Mesenchymal stem cell (in vitro differentiated cells and primary cell): ENCODE measurements at regions not wholly inside any gene's neighbourhood (a gene's known extent, or its start where the extent isn't known, plus 50 kb on each side); places are given as distances from the start of the nearest gene placed in this dataset.

Source experiments
- DNase-seq: peaks from one replicate; pipeline ENCODE4 v3.0.0-alpha.2; 2013
- H2AFZ ChIP-seq: one replicate; pipeline ENCODE4 v1.6.1; 2013; ENCODE audit warnings: low read depth, mild to moderate bottlenecking, control low read depth, inconsistent platforms, low read length, moderate library complexity
- H2AK5ac ChIP-seq: 2 replicates; pipeline ENCODE4 v1.6.1; 2013; ENCODE audit warnings: low read length, moderate library complexity, mild to moderate bottlenecking, inconsistent platforms; ENCODE audit not compliant: severe bottlenecking
- H2BK120ac ChIP-seq: one replicate; pipeline ENCODE4 v1.6.1; 2013; ENCODE audit warnings: low read depth, mild to moderate bottlenecking, inconsistent platforms, low read length, moderate library complexity
- H2BK12ac ChIP-seq, 2 experiments: one replicate each; pipeline ENCODE4 v1.6.1; 2013; ENCODE audit warnings: inconsistent platforms in 2 of 2, low read length in 2 of 2, mild to moderate bottlenecking in 2 of 2, moderate library complexity in 2 of 2, control low read depth in 1 of 2
- H2BK15ac ChIP-seq: one replicate; pipeline ENCODE4 v1.6.1; 2013; ENCODE audit warnings: mild to moderate bottlenecking, low read depth, inconsistent platforms; ENCODE audit not compliant: poor library complexity, severe bottlenecking
- H2BK5ac ChIP-seq: 2 replicates; pipeline ENCODE4 v1.6.1; 2013; ENCODE audit warnings: low read depth, mild to moderate bottlenecking, low read length, control low read depth, inconsistent platforms; ENCODE audit not compliant: poor library complexity, severe bottlenecking
- H3K14ac ChIP-seq, 2 experiments: one replicate each; pipeline ENCODE4 v1.6.1; 2013; ENCODE audit warnings: inconsistent platforms in 2 of 2, low read length in 2 of 2, control low read depth in 1 of 2, mild to moderate bottlenecking in 1 of 2, moderate library complexity in 1 of 2
- H3K18ac ChIP-seq, 2 experiments: one replicate each; pipeline ENCODE4 v1.6.1; 2013; ENCODE audit warnings: inconsistent platforms in 2 of 2, low read length in 2 of 2, control low read depth in 1 of 2, low read depth in 1 of 2, mild to moderate bottlenecking in 1 of 2
- H3K23ac ChIP-seq, 2 experiments: one replicate each; pipeline ENCODE4 v1.6.1; 2013; ENCODE audit warnings: inconsistent platforms in 2 of 2, low read length in 2 of 2, mild to moderate bottlenecking in 2 of 2, moderate library complexity in 2 of 2, control low read depth in 1 of 2
- H3K27ac ChIP-seq: 2 replicates; pipeline ENCODE4 v1.5.1; 2013; ENCODE audit warnings: mild to moderate bottlenecking, moderate library complexity, low read length, control low read depth, inconsistent platforms; ENCODE audit not compliant: poor library complexity, severe bottlenecking
- H3K27me3 ChIP-seq, 2 experiments: 2 replicates each; pipeline versions ENCODE4 v1.6.1 to v1.7.0; 2013; ENCODE audit warnings: low read length in 2 of 2, mild to moderate bottlenecking in 2 of 2, moderate library complexity in 2 of 2, control low read depth in 1 of 2, inconsistent platforms in 1 of 2; ENCODE audit not compliant: control insufficient read depth in 1 of 2, insufficient read depth in 1 of 2
- H3K36me3 ChIP-seq, 2 experiments: 2 replicates each; pipeline versions ENCODE4 v1.6.1 to v1.7.0; 2013; ENCODE audit warnings: low read length in 2 of 2, control low read depth in 1 of 2, inconsistent platforms in 1 of 2, low read depth in 1 of 2, mild to moderate bottlenecking in 1 of 2; ENCODE audit not compliant: insufficient read depth in 2 of 2, control insufficient read depth in 1 of 2
- H3K4ac ChIP-seq, 2 experiments: one replicate each; pipeline ENCODE4 v1.6.1; 2013; ENCODE audit warnings: inconsistent platforms in 2 of 2, low read length in 2 of 2, mild to moderate bottlenecking in 2 of 2, moderate library complexity in 2 of 2, control low read depth in 1 of 2, low read depth in 1 of 2
- H3K4me1 ChIP-seq: 2 replicates; pipeline ENCODE4 v1.6.1; 2013; ENCODE audit warnings: low read depth, low read length, control low read depth; ENCODE audit not compliant: control insufficient read depth, insufficient read depth
- H3K4me2 ChIP-seq: 2 replicates; pipeline ENCODE4 v1.6.1; 2013; ENCODE audit warnings: low read length, mild to moderate bottlenecking, inconsistent platforms; ENCODE audit not compliant: poor library complexity, severe bottlenecking
- H3K4me3 ChIP-seq, 2 experiments: 2 replicates each; pipeline versions ENCODE4 v1.5.1 to v1.7.0; 2013; ENCODE audit warnings: low read length in 2 of 2, mild to moderate bottlenecking in 2 of 2, control low read depth in 1 of 2, low read depth in 1 of 2; ENCODE audit not compliant: insufficient read depth in 1 of 2
- H3K79me1 ChIP-seq: replicated peaks from 2 replicates; pipeline ENCODE4 v1.6.1; 2013; ENCODE audit warnings: mild to moderate bottlenecking, control low read depth, low read length, inconsistent platforms; ENCODE audit not compliant: poor library complexity, severe bottlenecking
- H3K9ac ChIP-seq: 2 replicates; pipeline ENCODE4 v1.7.0; 2013; ENCODE audit warnings: mild to moderate bottlenecking, low read length, moderate library complexity
- H3K9me3 ChIP-seq: 2 replicates; pipeline ENCODE4 v1.7.0; 2013; ENCODE audit warnings: mild to moderate bottlenecking, low read length; ENCODE audit not compliant: control insufficient read depth
- H4K8ac ChIP-seq: one replicate; pipeline ENCODE4 v1.6.1; 2013; ENCODE audit warnings: inconsistent platforms, mild to moderate bottlenecking, low read length, moderate library complexity
- H4K91ac ChIP-seq: one replicate; pipeline ENCODE4 v1.6.1; 2013; ENCODE audit warnings: mild to moderate bottlenecking, low read length, inconsistent platforms
- WGBS: methylation state at CpG from one replicate; pipeline ENCODE4 v1.1.7; 2013; ENCODE audit warnings: mixed read lengths; 5-methylcytosine and 5-hydroxymethylcytosine counted together

DNA sequence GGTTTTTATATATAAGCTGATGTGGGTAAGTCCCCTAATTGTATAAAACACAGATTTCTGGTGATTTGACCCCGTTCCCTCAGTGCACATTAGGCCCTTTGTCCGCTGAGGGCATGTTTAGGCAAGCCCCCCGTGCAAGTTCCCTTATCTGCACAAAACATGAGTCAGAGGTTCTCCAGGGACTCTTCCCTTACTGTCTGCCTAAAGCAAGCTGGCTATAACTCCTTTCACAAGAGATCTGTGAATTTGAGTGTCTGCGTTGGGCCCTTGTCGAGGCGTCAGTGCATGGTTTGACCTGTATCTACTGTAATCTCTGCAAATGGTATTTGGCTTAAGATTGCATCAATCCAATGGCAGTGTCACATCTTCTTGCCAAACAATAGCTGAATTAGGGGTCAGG lies 712.8 kb downstream of the CDH8 start:
- Histone ChIP-seq H3K9me3 (peaks cover 4% of the 10 kb centered on the region), H2BK120ac (no peak overlapping the region), H2BK5ac (no peak overlapping the region), H2AK5ac (no peak overlapping the region), H3K4me1 (no peaks in the 10 kb centered on the region), H3K27ac (no peak overlapping the region), H4K91ac (no peak overlapping the region), H3K18ac (no peak overlapping the region), H3K36me3 (no peaks in the 10 kb centered on the region), H2BK15ac (no peak overlapping the region), H4K8ac (no peak overlapping the region), H2BK12ac (no peak overlapping the region), H3K14ac (no peak overlapping the region), H3K27me3 (no peaks in the 10 kb centered on the region), H3K4me3 (no peak overlapping the region), H3K79me1 (no peaks in the 10 kb centered on the region), H2AFZ (no peak overlapping the region), H3K9ac (no peak overlapping the region), H3K23ac (no peak overlapping the region), H3K4me2 (no peak overlapping the region), H3K4ac (no peak overlapping the region)
- 61% methylated on average over 6 of the region's 6 CpGs for WGBS
- DNase-seq: peak; percentile 1

DNA sequence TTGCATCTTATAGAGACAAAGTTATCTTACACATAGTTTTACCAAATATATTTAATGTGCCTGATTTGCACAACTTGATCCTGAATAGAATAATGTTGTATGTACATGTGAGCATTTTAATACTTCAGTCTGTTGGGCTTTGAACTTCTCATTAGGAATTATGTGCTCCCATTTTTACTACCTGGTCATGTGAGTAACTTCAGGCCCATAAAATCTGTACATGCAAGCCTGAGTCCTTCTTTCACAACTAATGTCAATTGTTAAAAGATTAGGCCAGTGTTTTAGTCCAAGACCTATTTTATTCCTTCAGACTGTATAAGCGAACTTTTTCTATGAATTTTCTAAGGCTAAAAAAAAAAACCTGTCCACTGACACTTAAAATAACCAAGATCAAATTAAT lies 715.4 kb downstream of the CDH8 start:
- Histone ChIP-seq H3K36me3 (no peaks in the 10 kb centered on the region), H3K79me1 (no peaks in the 10 kb centered on the region), H3K4me2 (no peak overlapping the region), H2BK12ac (no peak overlapping the region), H2BK15ac (no peak overlapping the region), H2AFZ (no peak overlapping the region), H3K23ac (no peak overlapping the region), H2AK5ac (no peak overlapping the region), H3K9ac (no peak overlapping the region), H3K27ac (no peak overlapping the region), H3K4me3 (no peak overlapping the region), H3K18ac (no peak overlapping the region), H4K91ac (no peak overlapping the region), H3K27me3 (no peaks in the 10 kb centered on the region), H2BK5ac (no peak overlapping the region), H3K4ac (no peak overlapping the region), H4K8ac (no peak overlapping the region), H3K14ac (no peak overlapping the region), H3K9me3 (peaks cover 12% of the 10 kb centered on the region), H2BK120ac (no peak overlapping the region), H3K4me1 (no peaks in the 10 kb centered on the region)
- no CpG with 5 or more reads among the region's 1 CpG for WGBS
- DNase-seq: no peak

DNA sequence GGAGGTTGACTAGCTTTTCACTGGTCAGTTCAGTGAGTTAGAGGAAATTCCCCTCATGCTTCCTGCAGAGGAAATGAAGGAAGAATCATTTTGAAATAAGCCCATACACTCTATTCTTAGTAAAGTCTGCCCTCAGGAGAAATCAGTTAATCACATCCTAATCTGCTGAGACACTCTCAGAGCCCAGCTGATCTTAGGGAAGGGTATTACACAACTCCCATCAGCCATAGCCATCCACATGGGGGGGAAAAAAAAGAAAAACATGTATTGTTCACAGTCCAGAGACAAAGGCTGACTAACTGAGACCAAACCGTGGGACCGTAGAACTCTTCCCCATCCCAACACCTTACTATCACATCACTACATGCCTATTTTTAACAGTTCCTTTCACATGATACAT lies 722.3 kb downstream of the CDH8 start:
- Histone ChIP-seq H4K91ac (no peak overlapping the region), H3K23ac (no peak overlapping the region), H4K8ac (no peak overlapping the region), H3K9me3 (peaks cover 15% of the 10 kb centered on the region), H3K18ac (no peak overlapping the region), H3K36me3 (no peaks in the 10 kb centered on the region), H3K4me2 (no peak overlapping the region), H2BK15ac (no peak overlapping the region), H3K4ac (no peak overlapping the region), H3K14ac (no peak overlapping the region), H2BK12ac (no peak overlapping the region), H3K27me3 (no peaks in the 10 kb centered on the region), H2BK120ac (no peak overlapping the region), H3K9ac (no peak overlapping the region), H3K79me1 (no peaks in the 10 kb centered on the region), H3K27ac (no peak overlapping the region), H3K4me3 (no peak overlapping the region), H2AFZ (no peak overlapping the region), H2BK5ac (no peak overlapping the region), H2AK5ac (no peak overlapping the region), H3K4me1 (no peaks in the 10 kb centered on the region)
- no peak for DNase-seq
- 100% methylated on average over 1 of the region's 2 CpGs for WGBS

DNA sequence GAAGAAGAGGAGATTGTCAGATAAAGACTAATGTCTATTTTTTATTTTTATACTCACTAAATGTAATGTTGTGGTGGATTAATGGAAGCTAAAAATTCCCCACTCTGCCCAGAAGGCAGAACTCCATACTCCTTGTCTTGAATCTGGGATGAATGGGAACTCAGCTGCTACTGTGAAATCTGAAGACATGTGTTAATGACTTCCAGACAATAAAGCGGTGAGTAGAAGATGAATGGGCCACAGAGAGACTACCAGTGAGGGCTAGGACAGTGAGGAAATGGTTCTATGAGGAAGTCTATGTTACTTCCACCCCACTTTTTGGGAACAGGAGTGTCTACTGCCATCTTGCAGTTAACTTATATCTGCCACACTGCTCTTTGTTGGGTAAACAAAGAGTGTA lies 726.9 kb downstream of the CDH8 start:
- Histone ChIP-seq H3K36me3 (no peaks in the 10 kb centered on the region), H3K4ac (no peak overlapping the region), H3K27me3 (no peaks in the 10 kb centered on the region), H2AFZ (no peak overlapping the region), H3K79me1 (no peaks in the 10 kb centered on the region), H3K18ac (no peak overlapping the region), H2AK5ac (no peak overlapping the region), H2BK5ac (no peak overlapping the region), H3K9me3 (no peaks in the 10 kb centered on the region), H3K23ac (no peak overlapping the region), H3K4me1 (no peaks in the 10 kb centered on the region), H4K8ac (no peak overlapping the region), H3K4me3 (no peak overlapping the region), H3K9ac (no peak overlapping the region), H2BK12ac (no peak overlapping the region), H4K91ac (no peak overlapping the region), H2BK120ac (no peak overlapping the region), H3K4me2 (no peak overlapping the region), H3K14ac (no peak overlapping the region), H3K27ac (no peak overlapping the region), H2BK15ac (no peak overlapping the region)
- DNase-seq: no peak
- WGBS: 88% methylated on average over 1 of the region's 1 CpG
